A549 (cell line): ENCODE measurements at regions not wholly inside any gene's neighbourhood (a gene's known extent, or its start where the extent isn't known, plus 50 kb on each side); places are given as distances from the start of the nearest gene placed in this dataset.

Experiments
- CHD4 ChIP-seq: fragments of 200-600 bp; sonication (generic); IDR thresholded peaks from 2 replicates; pipeline ENCODE4 v1.6.1; 2016; ENCODE audit warnings: antibody characterized with exemption, mild to moderate bottlenecking, borderline replicate concordance
- ESRRA ChIP-seq: fragments of 150-350 bp; IDR thresholded peaks from 2 replicates; pipeline ENCODE4 v1.6.1; 2014; ENCODE audit warnings: mild to moderate bottlenecking, low read length, borderline replicate concordance
- JUN ChIP-seq, 2 experiments: fragments of >200 bp; sonication (Bioruptor Twin); formaldehyde crosslinking; IDR thresholded peaks; 2 replicates in 1 of 2; 3 replicates in 1 of 2; pipeline ENCODE4 v1.6.1; 2016 to 2017
- KDM1A ChIP-seq: fragments of 200-600 bp; sonication (generic); IDR thresholded peaks from 2 replicates; pipeline ENCODE4 v1.6.1; 2016; ENCODE audit warnings: low read depth, mild to moderate bottlenecking
- RAD21 ChIP-seq, 2 experiments: fragments of >200 bp in 1 of 2; sonication (Bioruptor Twin) in 1 of 2; formaldehyde crosslinking in 1 of 2; IDR thresholded peaks in 1 of 2; conservative IDR thresholded peaks in 1 of 2; 2 replicates in 1 of 2; 3 replicates in 1 of 2; pipeline ENCODE4 v1.6.1; 2012 to 2018; ENCODE audit warnings: inconsistent platforms in 1 of 2
- ZFP36 ChIP-seq: fragments of 450-650 bp; IDR thresholded peaks from 2 replicates; pipeline ENCODE4 v1.6.1; 2014; ENCODE audit warnings: borderline replicate concordance; ENCODE audit not compliant: partially characterized antibody
- TF ChIP-seq, protein P1 (sequence below): IDR thresholded peaks from 2 replicates; pipeline ENCODE4 v1.6.1; 2012
- TF ChIP-seq, protein P2 (sequence below): fragments of >200 bp; sonication (Bioruptor Twin); formaldehyde crosslinking; IDR thresholded peaks from 3 replicates; pipeline ENCODE4 v1.5.1; 2016
- TF ChIP-seq, protein P3 (sequence below): fragments of 200-600 bp; sonication (generic); IDR thresholded peaks from 2 replicates; pipeline ENCODE4 v1.6.1; 2016; ENCODE audit warnings: antibody characterized with exemption, mild to moderate bottlenecking, moderate library complexity

DNA sequence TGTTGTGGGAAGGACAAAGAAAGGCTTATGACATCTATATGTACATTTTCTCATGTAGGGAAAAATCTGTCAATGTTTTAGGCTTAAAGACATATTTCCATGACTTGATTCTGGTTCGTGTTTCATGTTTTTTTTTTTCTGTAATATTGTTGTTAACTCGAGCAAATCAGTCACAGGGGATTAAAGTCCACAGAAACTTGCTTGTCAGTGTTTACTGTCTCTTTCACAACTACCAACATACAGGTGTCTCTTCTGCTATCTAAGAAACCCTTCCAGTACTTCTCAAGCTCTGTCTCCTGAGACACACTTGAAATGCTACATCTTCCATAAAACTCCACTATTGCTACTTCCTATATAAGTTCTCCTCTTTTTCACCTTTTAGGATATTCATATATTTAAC lies 130.9 kb upstream of the SLITRK6 start:
- TF ChIP-seq ESRRA (no peak), CHD4 (no peak), ZFP36 (no peak), RAD21 (conservative IDR thresholded peaks at IDR 0.05 in 1 of 2, IDR thresholded peaks at IDR 0.05 in 1 of 2) (no peak), KDM1A (no peak), JUN (IDR thresholded peaks at IDR 0.05) (no peak)
- TF ChIP-seq, protein P1, sequence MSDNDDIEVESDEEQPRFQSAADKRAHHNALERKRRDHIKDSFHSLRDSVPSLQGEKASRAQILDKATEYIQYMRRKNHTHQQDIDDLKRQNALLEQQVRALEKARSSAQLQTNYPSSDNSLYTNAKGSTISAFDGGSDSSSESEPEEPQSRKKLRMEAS: no peak
- TF ChIP-seq, protein P2, sequence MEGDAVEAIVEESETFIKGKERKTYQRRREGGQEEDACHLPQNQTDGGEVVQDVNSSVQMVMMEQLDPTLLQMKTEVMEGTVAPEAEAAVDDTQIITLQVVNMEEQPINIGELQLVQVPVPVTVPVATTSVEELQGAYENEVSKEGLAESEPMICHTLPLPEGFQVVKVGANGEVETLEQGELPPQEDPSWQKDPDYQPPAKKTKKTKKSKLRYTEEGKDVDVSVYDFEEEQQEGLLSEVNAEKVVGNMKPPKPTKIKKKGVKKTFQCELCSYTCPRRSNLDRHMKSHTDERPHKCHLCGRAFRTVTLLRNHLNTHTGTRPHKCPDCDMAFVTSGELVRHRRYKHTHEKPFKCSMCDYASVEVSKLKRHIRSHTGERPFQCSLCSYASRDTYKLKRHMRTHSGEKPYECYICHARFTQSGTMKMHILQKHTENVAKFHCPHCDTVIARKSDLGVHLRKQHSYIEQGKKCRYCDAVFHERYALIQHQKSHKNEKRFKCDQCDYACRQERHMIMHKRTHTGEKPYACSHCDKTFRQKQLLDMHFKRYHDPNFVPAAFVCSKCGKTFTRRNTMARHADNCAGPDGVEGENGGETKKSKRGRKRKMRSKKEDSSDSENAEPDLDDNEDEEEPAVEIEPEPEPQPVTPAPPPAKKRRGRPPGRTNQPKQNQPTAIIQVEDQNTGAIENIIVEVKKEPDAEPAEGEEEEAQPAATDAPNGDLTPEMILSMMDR: no peak
- TF ChIP-seq, protein P3, sequence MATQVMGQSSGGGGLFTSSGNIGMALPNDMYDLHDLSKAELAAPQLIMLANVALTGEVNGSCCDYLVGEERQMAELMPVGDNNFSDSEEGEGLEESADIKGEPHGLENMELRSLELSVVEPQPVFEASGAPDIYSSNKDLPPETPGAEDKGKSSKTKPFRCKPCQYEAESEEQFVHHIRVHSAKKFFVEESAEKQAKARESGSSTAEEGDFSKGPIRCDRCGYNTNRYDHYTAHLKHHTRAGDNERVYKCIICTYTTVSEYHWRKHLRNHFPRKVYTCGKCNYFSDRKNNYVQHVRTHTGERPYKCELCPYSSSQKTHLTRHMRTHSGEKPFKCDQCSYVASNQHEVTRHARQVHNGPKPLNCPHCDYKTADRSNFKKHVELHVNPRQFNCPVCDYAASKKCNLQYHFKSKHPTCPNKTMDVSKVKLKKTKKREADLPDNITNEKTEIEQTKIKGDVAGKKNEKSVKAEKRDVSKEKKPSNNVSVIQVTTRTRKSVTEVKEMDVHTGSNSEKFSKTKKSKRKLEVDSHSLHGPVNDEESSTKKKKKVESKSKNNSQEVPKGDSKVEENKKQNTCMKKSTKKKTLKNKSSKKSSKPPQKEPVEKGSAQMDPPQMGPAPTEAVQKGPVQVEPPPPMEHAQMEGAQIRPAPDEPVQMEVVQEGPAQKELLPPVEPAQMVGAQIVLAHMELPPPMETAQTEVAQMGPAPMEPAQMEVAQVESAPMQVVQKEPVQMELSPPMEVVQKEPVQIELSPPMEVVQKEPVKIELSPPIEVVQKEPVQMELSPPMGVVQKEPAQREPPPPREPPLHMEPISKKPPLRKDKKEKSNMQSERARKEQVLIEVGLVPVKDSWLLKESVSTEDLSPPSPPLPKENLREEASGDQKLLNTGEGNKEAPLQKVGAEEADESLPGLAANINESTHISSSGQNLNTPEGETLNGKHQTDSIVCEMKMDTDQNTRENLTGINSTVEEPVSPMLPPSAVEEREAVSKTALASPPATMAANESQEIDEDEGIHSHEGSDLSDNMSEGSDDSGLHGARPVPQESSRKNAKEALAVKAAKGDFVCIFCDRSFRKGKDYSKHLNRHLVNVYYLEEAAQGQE: no peak
